Stomach (tissue), 8 donors: ENCODE measurements at regions not wholly inside any gene's neighbourhood (a gene's known extent, or its start where the extent isn't known, plus 50 kb on each side); places are given as distances from the start of the nearest gene placed in this dataset.
A peak's percentile ranks its signal among the peaks of the same experiment; 100 is the strongest.

Experiments used
- DNase-seq, 2 donors: peaks; one replicate each; pipeline versions ENCODE4 v3.0.0 to v3.0.0-alpha.2; 2013 to 2019
- H3K27ac ChIP-seq, 5 donors: fragments of 200-600 bp in 4 of 5; sonication (generic) in 4 of 5; one replicate each; pipeline ENCODE4 v1.5.1; 2013 to 2019; ENCODE audit warnings: mild to moderate bottlenecking in 1 of 5, moderate library complexity in 1 of 5
- H3K27me3 ChIP-seq, 3 donors: fragments of 200-600 bp; sonication (generic); one replicate each; pipeline ENCODE4 v1.5.1; 2017 to 2019; ENCODE audit warnings: mixed run types in 1 of 3
- H3K36me3 ChIP-seq, 4 donors: fragments of 200-600 bp; sonication (generic); 1 replicate in 3 of 4; 2 replicates in 1 of 4; pipeline ENCODE4 v1.5.1; 2016 to 2019
- H3K4me1 ChIP-seq, 4 donors: fragments of 200-600 bp; sonication (generic); one replicate each; pipeline ENCODE4 v1.5.1; 2016 to 2019
- H3K4me3 ChIP-seq, 4 donors: fragments of 200-600 bp; sonication (generic) in 3 of 4; one replicate each; pipeline ENCODE4 v1.5.1; 2016 to 2019; ENCODE audit warnings: mild to moderate bottlenecking in 1 of 4
- H3K9me3 ChIP-seq, 4 donors: fragments of 200-600 bp; sonication (generic); one replicate each; pipeline ENCODE4 v1.5.1; 2016 to 2019
- EP300 ChIP-seq: sonication (generic); formaldehyde crosslinking; IDR thresholded peaks from one replicate; pipeline ENCODE4 v1.6.1; 2017; ENCODE audit warnings: antibody characterized with exemption
- POLR2A ChIP-seq, 4 donors: fragments of 450-650 bp; IDR thresholded peaks; one replicate each; pipeline ENCODE4 v1.6.1; 2016; ENCODE audit warnings: antibody characterized with exemption in 4 of 4, control low read depth in 2 of 4, mild to moderate bottlenecking in 1 of 4, moderate library complexity in 1 of 4
- POLR2AphosphoS5 ChIP-seq, 3 donors: sonication (generic); formaldehyde crosslinking; IDR thresholded peaks; one replicate each; pipeline ENCODE4 v1.6.1; 2016; ENCODE audit warnings: antibody characterized with exemption in 3 of 3
- WGBS, 5 donors: extraction: QIAGEN DNeasy Blood & Tissue Kit in 3 of 5; methylation state at CpG; one replicate each; pipeline versions ENCODE4 v1.1.5 to v1.1.7; 2013 to 2018; 5-methylcytosine and 5-hydroxymethylcytosine counted together
- intact Hi-C: fragments of 100-400 bp; cut with DNase I; formaldehyde crosslinking; loops from one replicate; pipeline ENCODE4 v1.15.1; 2023; ENCODE audit warnings: low total_unique reads
- TF ChIP-seq, protein P1 (sequence below), 7 experiments: fragments of 450-650 bp in 4 of 7; fragments of 200-600 bp in 3 of 7; sonication (generic) in 3 of 7; IDR thresholded peaks; one replicate each; pipeline ENCODE4 v1.5.1; 2016 to 2019; ENCODE audit warnings: antibody characterized with exemption in 7 of 7, control low read depth in 2 of 7, mild to moderate bottlenecking in 1 of 7
- donor health status: healthy with polysubstance abuse.
- donor health status: Bipolar disorder and iron deficiency.
- donor health status: healthy.

DNA sequence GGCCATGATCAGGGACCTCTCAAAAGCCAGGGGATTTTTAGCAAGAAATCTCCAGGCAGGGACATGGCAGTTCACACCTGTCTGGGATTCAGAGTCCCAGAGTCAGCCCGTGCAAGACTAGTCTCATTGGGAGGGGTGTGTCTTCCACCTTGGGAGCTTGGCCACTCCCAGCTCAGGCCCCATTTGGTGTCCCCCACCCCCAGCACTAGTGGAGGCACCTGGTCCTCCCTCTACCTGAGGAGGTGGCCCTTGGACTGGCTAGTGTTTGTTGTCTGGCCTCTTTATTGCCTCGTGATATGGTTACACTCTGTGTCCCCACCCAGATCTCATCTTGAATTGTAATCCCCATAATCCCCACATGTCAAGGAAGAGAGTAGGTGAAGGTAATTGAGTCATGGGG lies 140.8 kb upstream of the PHACTR3 start:
- 39 to 65% (median 50%) methylated on average over 2 of the region's 2 CpGs for WGBS, 5 donors
- H3K36me3 ChIP-seq = no peaks in the 10 kb centered on the region
- H3K4me1 ChIP-seq = no peaks in the 10 kb centered on the region
- peaks cover 0 to 24% (median 2%) of the 10 kb centered on the region in 3 donors for H3K27me3 ChIP-seq
- intact Hi-C loops = no loop called here
- DNase-seq = no peak
- H3K4me3 ChIP-seq = no peak overlapping the region
- TF ChIP-seq POLR2A (IDR thresholded peaks at IDR 0.05) = no peak
- no peak for TF ChIP-seq EP300
- TF ChIP-seq, protein P1, sequence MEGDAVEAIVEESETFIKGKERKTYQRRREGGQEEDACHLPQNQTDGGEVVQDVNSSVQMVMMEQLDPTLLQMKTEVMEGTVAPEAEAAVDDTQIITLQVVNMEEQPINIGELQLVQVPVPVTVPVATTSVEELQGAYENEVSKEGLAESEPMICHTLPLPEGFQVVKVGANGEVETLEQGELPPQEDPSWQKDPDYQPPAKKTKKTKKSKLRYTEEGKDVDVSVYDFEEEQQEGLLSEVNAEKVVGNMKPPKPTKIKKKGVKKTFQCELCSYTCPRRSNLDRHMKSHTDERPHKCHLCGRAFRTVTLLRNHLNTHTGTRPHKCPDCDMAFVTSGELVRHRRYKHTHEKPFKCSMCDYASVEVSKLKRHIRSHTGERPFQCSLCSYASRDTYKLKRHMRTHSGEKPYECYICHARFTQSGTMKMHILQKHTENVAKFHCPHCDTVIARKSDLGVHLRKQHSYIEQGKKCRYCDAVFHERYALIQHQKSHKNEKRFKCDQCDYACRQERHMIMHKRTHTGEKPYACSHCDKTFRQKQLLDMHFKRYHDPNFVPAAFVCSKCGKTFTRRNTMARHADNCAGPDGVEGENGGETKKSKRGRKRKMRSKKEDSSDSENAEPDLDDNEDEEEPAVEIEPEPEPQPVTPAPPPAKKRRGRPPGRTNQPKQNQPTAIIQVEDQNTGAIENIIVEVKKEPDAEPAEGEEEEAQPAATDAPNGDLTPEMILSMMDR (IDR thresholded peaks at IDR 0.05) = no peak
- no peak for TF ChIP-seq POLR2AphosphoS5 (IDR thresholded peaks at IDR 0.05)
- peaks cover 0 to 11% (median 4%) of the 10 kb centered on the region in 4 donors for H3K9me3 ChIP-seq
- H3K27ac ChIP-seq = no peak overlapping the region

DNA sequence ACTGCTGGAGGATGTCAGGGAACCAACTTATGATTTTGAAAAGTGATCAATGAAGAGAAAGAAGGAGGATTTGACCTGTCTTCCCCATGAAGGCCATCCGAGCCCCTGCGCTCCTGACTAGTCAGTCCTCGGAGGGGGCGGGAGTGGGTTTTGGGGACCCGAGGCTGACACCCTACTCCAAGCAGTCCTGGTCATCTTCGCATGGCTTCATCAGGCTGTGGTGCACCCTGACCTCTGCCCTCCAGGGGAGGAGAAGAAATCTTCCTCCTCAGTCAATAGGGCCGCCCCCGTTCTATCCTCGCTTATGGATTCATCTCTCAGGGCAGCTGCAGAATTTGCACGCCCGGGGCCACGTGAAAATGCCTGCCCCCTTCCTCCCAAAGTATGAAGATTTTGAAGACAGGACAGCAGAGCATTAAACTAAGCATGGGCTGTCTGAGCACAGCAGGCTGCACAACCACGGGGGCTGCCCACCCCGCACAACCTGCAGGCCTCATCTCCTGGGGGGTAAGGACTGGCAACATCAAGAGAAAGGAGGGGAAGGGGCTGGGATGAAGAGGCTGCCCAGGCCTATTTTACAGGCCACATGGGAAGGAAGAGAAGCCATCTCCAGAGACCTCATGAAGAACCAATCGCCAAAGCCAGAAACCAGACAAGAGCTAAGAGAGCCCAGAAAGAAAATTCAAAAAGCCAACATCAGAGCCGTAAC lies 138.1 kb upstream of the PHACTR3 start:
- peaks cover 0 to 30% (median 0%) of the 10 kb centered on the region in 3 donors for H3K27me3 ChIP-seq
- no peak overlapping the region for H3K27ac ChIP-seq
- WGBS, 5 donors = 89 to 93% (median 92%) methylated on average over 15 to 16 of the region's 16 CpGs
- H3K9me3 ChIP-seq = no peaks in the 10 kb centered on the region
- intact Hi-C loops = no loop called here
- H3K4me3 ChIP-seq = no peak overlapping the region
- no peak for TF ChIP-seq POLR2AphosphoS5 (IDR thresholded peaks at IDR 0.05)
- no peak for TF ChIP-seq EP300
- TF ChIP-seq, protein P1 (IDR thresholded peaks at IDR 0.05) = no peak
- TF ChIP-seq POLR2A (IDR thresholded peaks at IDR 0.05) = no peak
- no peak for DNase-seq
- no peaks in the 10 kb centered on the region for H3K36me3 ChIP-seq
- H3K4me1 ChIP-seq = no peaks in the 10 kb centered on the region

DNA sequence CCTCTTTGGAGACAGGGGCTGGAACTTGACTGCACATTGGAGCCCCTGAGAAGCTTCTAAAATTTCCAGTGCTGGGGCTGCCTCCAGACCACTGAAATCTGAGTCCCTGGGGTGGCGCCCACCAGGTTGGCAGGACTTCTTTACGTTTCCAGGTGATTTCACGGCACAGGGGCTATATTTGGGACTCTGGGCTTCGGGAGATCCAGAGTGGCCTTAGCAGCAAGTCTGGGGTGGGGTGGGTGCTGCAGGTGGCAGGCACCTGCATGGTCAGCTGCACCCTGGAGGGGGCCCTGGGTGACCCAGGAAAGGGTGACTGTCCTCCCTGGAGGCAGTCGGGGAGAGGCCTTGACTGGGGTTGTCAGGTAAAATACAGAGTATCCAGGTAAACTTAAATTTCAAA lies 135.5 kb upstream of the PHACTR3 start:
- 80 to 88% (median 87%) methylated on average over 5 of the region's 5 CpGs for WGBS, 5 donors

DNA sequence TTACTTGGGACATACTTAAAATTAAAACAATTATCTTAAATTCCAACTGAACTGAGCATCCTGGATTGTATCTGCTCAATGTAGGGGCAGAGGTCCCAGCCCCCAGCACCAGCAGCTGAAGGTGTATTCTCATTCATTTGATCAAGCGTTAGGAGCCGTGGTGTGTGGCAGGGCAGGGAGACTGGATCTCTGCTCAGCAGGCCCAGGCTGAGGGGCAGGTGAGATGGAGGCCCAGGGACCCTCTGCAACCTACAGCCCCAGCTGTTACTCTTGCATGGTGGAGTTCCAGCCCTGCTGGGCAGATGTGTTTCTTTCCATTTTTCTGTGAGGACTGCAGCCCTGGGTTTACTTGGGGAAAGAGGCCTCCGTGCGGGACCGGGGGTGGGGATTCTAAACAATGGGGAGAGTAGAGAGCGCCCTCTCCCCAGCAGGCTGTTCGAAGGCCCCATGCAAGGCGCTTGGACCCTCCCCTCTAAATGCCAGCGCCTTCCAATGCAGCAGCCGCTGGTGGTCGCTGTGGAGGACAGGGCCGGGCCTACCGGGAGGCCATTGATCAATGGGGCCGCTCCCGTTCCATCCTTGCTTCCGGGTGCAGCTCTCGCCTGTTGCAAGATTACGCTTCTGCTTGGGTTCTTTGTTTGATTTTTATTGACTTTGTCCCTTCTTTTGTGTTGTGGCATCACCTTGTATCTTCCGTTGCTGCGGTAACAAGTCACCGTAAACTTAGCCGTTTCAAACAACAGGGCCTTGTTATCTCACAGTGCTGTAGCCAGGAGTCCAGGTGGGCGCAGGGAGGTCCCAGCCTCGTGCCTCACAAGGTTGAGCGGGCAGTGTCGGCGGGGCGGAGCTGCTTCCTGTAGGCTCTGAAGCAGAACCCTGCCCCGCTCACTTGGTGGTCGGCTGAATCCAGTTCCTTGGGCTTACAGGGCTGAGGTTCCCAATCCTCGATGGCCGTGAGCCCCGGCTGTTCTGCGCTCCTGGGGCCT lies 134.8 kb upstream of the PHACTR3 start:
- Histone ChIP-seq H3K9me3 (no peaks in the 10 kb centered on the region), H3K27ac (no peak overlapping the region), H3K4me3 (no peak overlapping the region), H3K4me1 (no peaks in the 10 kb centered on the region), H3K27me3 (peaks cover 0 to 35% (median 4%) of the 10 kb centered on the region in 3 donors), H3K36me3 (no peaks in the 10 kb centered on the region)
- TF ChIP-seq POLR2A (IDR thresholded peaks at IDR 0.05) = no peak
- no peak for TF ChIP-seq EP300
- TF ChIP-seq POLR2AphosphoS5 (IDR thresholded peaks at IDR 0.05) = no peak
- TF ChIP-seq, protein P1 (IDR thresholded peaks at IDR 0.05) = no peak
- WGBS, 5 donors = 54 to 65% (median 57%) methylated on average over 27 to 34 of the region's 34 CpGs
- DNase-seq = peak in 1 of 2 donors; percentile 40
- intact Hi-C loops = no loop called here

More for the DNA sequence above, 135.5 kb upstream of the PHACTR3 start:
- no peak for DNase-seq
- Histone ChIP-seq H3K36me3 (no peaks in the 10 kb centered on the region), H3K4me1 (no peaks in the 10 kb centered on the region), H3K9me3 (no peaks in the 10 kb centered on the region), H3K27ac (no peak overlapping the region), H3K4me3 (no peak overlapping the region), H3K27me3 (peaks cover 0 to 30% (median 4%) of the 10 kb centered on the region in 3 donors)
- TF ChIP-seq POLR2AphosphoS5 (IDR thresholded peaks at IDR 0.05) (no peak), EP300 (no peak), POLR2A (IDR thresholded peaks at IDR 0.05) (no peak)
- TF ChIP-seq, protein P1 (IDR thresholded peaks at IDR 0.05) = no peak
- intact Hi-C loops = no loop called here
